ENCODE measurements at regions not wholly inside any gene's neighbourhood (a gene's known extent, or its start where the extent isn't known, plus 50 kb on each side); places are given as distances from the start of the nearest gene placed in this dataset.
A peak's percentile ranks its signal among the peaks of the same experiment; 100 is the strongest.

DNA sequence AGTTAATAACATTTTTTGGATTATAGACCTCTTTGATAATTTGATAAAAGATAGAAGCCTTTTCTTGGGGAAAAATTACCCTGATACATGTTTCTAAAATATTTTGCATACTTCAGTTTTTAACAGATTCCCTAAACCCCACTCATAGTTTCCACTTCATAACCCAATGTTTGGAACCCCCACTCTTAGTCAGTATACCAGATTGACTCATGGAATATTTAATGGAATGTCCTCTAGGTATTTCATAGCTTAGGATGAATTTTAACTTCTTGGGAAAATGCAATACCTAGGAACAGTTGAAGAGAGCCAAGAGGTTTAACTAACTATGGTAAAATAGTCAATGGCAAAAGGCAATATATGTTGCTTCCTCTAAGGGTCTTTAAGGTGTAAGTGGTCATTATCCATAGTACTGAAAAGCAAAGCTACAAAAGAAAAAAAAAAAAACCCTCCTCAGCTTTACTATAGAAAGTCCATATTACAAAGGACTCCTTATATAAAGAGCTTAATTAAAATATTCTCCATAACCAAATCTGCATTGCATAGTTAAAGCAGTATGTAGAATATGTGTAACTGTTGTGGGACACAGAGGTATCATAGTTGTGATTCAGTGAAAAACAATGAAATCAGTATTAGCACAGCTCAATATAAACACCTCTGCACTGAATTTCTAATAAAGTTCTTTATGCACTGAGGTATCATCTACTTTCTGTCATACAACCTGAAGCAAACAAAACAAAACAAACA lies 159.9 kb downstream of the PCDH7 start:
- Histone ChIP-seq H3K4me1 (ENCODE audit: insufficient read depth, low read length) (peaks cover 9% of the 10 kb centered on the region), H3K27ac (ENCODE audit: low read depth, low read length) (no peak overlapping the region), H3K27me3 (ENCODE audit: control insufficient read depth in 1 of 2, insufficient read depth in 2 of 2, low read length in 2 of 2) (no peaks in the 10 kb centered on the region), H3K9ac (ENCODE audit: low read length) (no peak overlapping the region), H3K4me3 (ENCODE audit: low read depth in 1 of 2, low read length in 2 of 2) (no peak overlapping the region), H3K36me3 (ENCODE audit: insufficient read depth, low read length) (no peaks in the 10 kb centered on the region), H3K9me3 (ENCODE audit: low read length) (no peaks in the 10 kb centered on the region)

DNA sequence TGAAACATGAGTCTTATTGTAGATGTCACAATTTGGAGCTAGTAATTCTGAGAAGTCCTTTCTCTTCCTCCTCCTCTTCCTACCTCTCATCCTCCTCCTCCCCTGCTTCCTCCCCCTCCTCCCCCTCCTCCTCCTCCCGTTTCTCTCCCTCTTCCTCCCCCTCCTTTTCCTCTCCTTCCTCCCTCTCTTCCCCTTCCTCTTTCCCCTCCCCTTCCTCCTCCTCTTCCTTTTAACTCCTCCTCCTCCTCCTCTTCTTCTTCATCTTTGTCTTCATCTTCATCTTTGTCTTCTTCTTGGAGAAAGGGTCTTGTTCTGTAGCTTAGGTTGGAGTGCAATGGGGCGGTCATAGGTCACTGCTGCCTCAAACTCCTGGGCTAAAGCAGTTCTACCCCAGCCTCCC lies 161.8 kb downstream of the PCDH7 start:
- H3K27ac ChIP-seq (ENCODE audit: low read depth, low read length): no peak overlapping the region
- no peak overlapping the region for H3K4me3 ChIP-seq (ENCODE audit: low read depth in 1 of 2, low read length in 2 of 2)
- no peaks in the 10 kb centered on the region for H3K27me3 ChIP-seq (ENCODE audit: control insufficient read depth in 1 of 2, insufficient read depth in 2 of 2, low read length in 2 of 2)
- no peaks in the 10 kb centered on the region for H3K4me1 ChIP-seq (ENCODE audit: insufficient read depth, low read length)
- no peak overlapping the region for H3K9ac ChIP-seq (ENCODE audit: low read length)
- no peaks in the 10 kb centered on the region for H3K36me3 ChIP-seq (ENCODE audit: insufficient read depth, low read length)
- no peaks in the 10 kb centered on the region for H3K9me3 ChIP-seq (ENCODE audit: low read length)

DNA sequence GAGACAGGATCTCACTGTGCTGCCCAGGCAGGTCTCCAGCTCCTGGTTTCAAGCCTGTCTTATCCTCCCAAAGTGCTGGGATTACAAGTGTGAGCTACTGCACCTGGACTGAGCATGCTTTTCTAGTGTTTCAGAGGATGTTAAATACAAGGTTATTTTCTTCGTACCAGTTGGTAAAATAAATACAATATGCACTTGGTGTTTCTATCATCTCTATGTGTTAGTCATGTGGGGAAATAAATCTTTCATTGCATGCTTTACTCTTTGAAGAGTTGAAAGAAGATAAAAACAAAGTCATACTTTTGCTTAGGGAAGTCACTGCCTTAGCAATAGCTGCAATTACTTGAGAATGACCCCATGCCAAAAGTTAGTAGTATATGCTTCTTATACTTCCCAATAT lies 162.3 kb downstream of the PCDH7 start:
- H3K4me3 ChIP-seq (ENCODE audit: low read depth in 1 of 2, low read length in 2 of 2): no peak overlapping the region
- H3K9ac ChIP-seq (ENCODE audit: low read length): no peak overlapping the region
- H3K4me1 ChIP-seq (ENCODE audit: insufficient read depth, low read length): no peaks in the 10 kb centered on the region
- no peaks in the 10 kb centered on the region for H3K9me3 ChIP-seq (ENCODE audit: low read length)
- H3K36me3 ChIP-seq (ENCODE audit: insufficient read depth, low read length): no peaks in the 10 kb centered on the region
- no peak overlapping the region for H3K27ac ChIP-seq (ENCODE audit: low read depth, low read length)
- no peaks in the 10 kb centered on the region for H3K27me3 ChIP-seq (ENCODE audit: control insufficient read depth in 1 of 2, insufficient read depth in 2 of 2, low read length in 2 of 2)

DNA sequence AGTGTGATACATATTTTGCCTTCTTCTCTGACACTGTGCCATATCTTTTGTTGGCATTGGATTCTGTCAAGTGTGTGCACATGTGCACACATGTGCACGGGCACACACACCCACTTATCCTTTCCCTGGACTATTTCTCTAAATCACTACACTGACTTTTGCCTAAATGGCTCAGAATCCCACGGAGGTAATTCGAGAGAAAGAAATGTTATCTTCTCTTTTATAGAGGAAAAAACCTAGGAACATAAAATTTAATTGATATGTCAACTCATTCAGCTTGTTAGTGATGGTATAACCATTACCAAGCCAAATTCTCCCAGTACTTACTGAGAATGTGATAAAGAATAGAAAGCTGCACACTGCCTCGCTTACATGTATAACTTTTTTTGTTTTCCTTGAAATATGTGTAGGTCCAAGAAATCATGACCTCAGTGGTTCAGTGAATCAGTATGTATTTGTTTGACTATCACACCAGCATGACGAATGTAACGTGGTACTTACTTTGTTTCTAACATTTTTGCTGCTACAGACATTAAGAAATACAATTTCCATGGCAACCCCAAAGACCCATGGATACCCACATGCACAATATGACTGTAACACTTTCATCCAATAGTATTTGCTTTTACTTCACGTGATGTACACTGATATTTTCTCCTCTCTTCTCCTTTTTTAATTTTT lies 163.0 kb downstream of the PCDH7 start:
- H3K9me3 ChIP-seq (ENCODE audit: low read length): no peaks in the 10 kb centered on the region
- H3K36me3 ChIP-seq (ENCODE audit: insufficient read depth, low read length): no peaks in the 10 kb centered on the region
- H3K4me1 ChIP-seq (ENCODE audit: insufficient read depth, low read length): no peaks in the 10 kb centered on the region
- H3K27ac ChIP-seq (ENCODE audit: low read depth, low read length): no peak overlapping the region
- H3K27me3 ChIP-seq (ENCODE audit: control insufficient read depth in 1 of 2, insufficient read depth in 2 of 2, low read length in 2 of 2): no peaks in the 10 kb centered on the region
- no peak overlapping the region for H3K9ac ChIP-seq (ENCODE audit: low read length)
- H3K4me3 ChIP-seq (ENCODE audit: low read depth in 1 of 2, low read length in 2 of 2): no peak overlapping the region

DNA sequence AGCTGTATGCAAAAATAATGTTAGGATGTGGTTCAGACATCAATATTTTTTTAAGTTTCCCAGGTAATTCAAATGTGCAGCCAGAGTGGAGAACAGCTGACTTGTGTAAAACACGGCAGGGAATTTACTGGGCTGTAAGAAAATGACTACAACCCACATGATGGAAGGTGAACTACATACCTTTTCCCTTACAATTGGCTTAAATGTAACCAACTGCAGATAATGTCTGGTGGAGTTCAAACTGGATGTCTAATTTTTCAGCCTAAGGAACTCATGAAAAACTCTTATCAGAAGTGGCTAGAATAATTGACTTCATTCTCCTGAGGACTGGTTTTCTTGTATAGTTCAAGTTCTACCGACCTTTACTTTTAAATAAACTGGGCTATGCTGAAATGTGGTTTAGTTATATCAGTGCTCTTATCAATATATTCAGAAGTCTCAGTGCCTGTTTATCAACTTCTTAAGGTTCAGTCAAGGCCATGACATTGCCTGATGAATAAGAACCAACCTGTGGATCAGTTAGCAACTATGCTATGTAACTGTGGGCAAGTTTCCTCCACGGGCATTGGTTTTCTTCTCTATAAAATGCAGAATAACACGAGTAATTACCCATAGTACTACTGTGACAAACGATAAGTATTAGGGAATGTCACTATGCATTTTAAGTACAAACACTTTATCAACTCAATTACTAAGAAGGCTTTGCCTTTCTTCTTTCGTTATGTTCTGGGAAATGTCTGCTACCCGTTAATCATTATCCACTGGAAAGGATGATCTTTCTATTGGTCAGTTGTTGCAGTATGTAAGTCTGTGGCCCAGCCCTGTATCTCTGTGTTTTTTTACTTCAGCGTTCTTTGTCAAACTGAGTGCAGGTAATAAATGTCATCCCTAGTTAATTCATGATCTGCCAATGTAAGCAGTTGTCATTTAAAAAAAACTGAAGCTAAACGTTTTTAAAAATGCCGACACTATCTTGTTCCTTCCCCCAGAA lies 181.6 kb downstream of the PCDH7 start:
- peaks cover 16% of the 10 kb centered on the region for H3K4me1 ChIP-seq (ENCODE audit: insufficient read depth, low read length)
- no peaks in the 10 kb centered on the region for H3K27me3 ChIP-seq (ENCODE audit: control insufficient read depth in 1 of 2, insufficient read depth in 2 of 2, low read length in 2 of 2)
- H3K27ac ChIP-seq (ENCODE audit: low read depth, low read length): no peak overlapping the region
- no peaks in the 10 kb centered on the region for H3K36me3 ChIP-seq (ENCODE audit: insufficient read depth, low read length)
- no peaks in the 10 kb centered on the region for H3K9me3 ChIP-seq (ENCODE audit: low read length)
- peak overlapping the region in 1 of 2 donors; percentile 25 for H3K4me3 ChIP-seq (ENCODE audit: low read depth in 1 of 2, low read length in 2 of 2)
- no peak overlapping the region for H3K9ac ChIP-seq (ENCODE audit: low read length)

DNA sequence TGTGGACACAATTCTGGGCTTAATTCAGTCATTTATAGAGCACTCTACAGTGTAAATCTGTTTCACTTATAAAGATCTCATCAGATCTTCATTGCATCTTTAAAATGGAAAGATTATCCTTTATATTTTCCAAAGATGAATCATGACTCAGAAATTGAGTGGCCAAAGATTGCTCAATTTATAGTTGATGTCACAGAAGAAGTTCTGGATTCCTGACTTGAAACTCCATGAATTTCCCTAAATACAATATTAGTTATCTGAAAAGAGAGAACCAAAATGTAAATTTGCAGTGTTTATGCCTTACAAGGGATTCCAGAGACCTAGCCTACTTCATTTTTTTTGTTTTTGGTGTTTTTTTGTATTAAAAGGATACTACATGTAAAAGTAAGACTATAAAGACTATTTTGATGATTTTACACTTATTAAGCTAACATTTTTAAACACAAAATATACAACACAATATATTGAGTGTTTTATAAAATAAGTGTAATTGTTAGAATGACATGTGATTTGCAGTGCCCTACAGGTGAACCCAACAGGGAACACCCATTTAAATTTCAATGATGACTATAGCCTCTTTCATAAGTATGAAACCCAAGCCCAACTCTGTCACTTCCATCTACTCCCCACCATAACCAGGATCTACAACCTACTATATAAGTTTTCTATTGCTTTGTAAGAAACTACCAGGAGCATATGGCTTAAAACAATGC lies 183.5 kb downstream of the PCDH7 start:
- no peaks in the 10 kb centered on the region for H3K9me3 ChIP-seq (ENCODE audit: low read length)
- no peak overlapping the region for H3K4me3 ChIP-seq (ENCODE audit: low read depth in 1 of 2, low read length in 2 of 2)
- peaks cover 16% of the 10 kb centered on the region for H3K4me1 ChIP-seq (ENCODE audit: insufficient read depth, low read length)
- H3K36me3 ChIP-seq (ENCODE audit: insufficient read depth, low read length): no peaks in the 10 kb centered on the region
- no peak overlapping the region for H3K9ac ChIP-seq (ENCODE audit: low read length)
- H3K27ac ChIP-seq (ENCODE audit: low read depth, low read length): no peak overlapping the region
- no peaks in the 10 kb centered on the region for H3K27me3 ChIP-seq (ENCODE audit: control insufficient read depth in 1 of 2, insufficient read depth in 2 of 2, low read length in 2 of 2)

DNA sequence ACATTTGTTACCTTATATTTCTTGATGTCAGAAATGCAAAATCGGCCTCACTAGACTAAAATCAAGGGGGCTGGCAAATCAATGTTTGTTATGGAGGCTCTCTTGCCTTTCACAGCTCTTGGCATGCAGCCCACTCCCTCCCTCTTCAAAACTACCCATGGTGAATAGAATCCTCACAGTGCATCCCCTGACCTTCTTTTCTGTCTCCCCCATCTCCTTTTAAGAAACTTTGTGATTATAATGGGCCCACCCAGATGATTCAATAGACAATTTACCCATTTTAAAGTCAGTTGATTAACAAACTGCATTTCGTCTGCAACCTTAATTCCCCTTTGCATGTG lies 184.0 kb downstream of the PCDH7 start:
- no peaks in the 10 kb centered on the region for H3K9me3 ChIP-seq (ENCODE audit: low read length)
- H3K4me1 ChIP-seq (ENCODE audit: insufficient read depth, low read length): peaks cover 16% of the 10 kb centered on the region
- no peak overlapping the region for H3K4me3 ChIP-seq (ENCODE audit: low read depth in 1 of 2, low read length in 2 of 2)
- H3K9ac ChIP-seq (ENCODE audit: low read length): no peak overlapping the region
- H3K27ac ChIP-seq (ENCODE audit: low read depth, low read length): no peak overlapping the region
- H3K36me3 ChIP-seq (ENCODE audit: insufficient read depth, low read length): no peaks in the 10 kb centered on the region
- no peaks in the 10 kb centered on the region for H3K27me3 ChIP-seq (ENCODE audit: control insufficient read depth in 1 of 2, insufficient read depth in 2 of 2, low read length in 2 of 2)

DNA sequence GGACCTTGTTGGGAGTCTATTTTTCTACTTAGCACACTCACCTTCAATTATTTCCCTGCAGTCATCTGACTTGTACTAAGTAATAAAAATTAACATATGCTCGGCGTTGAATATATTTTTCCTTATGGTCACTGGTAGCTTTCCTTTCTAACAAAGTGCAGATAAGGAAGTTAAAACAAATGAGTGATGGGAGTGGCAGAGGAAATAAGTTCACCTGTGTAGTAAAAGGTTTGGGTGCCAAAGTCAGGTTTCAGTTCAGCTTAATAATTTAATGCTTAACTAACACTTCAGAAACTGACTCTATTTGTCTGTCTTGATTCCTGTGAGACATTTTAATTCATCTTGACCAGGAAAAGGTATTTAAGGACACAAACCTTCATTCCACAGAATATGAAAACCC lies 184.4 kb downstream of the PCDH7 start:
- no peaks in the 10 kb centered on the region for H3K36me3 ChIP-seq (ENCODE audit: insufficient read depth, low read length)
- H3K9me3 ChIP-seq (ENCODE audit: low read length): no peaks in the 10 kb centered on the region
- H3K9ac ChIP-seq (ENCODE audit: low read length): no peak overlapping the region
- H3K4me1 ChIP-seq (ENCODE audit: insufficient read depth, low read length): peaks cover 16% of the 10 kb centered on the region
- no peak overlapping the region for H3K4me3 ChIP-seq (ENCODE audit: low read depth in 1 of 2, low read length in 2 of 2)
- no peak overlapping the region for H3K27ac ChIP-seq (ENCODE audit: low read depth, low read length)
- H3K27me3 ChIP-seq (ENCODE audit: control insufficient read depth in 1 of 2, insufficient read depth in 2 of 2, low read length in 2 of 2): no peaks in the 10 kb centered on the region

DNA sequence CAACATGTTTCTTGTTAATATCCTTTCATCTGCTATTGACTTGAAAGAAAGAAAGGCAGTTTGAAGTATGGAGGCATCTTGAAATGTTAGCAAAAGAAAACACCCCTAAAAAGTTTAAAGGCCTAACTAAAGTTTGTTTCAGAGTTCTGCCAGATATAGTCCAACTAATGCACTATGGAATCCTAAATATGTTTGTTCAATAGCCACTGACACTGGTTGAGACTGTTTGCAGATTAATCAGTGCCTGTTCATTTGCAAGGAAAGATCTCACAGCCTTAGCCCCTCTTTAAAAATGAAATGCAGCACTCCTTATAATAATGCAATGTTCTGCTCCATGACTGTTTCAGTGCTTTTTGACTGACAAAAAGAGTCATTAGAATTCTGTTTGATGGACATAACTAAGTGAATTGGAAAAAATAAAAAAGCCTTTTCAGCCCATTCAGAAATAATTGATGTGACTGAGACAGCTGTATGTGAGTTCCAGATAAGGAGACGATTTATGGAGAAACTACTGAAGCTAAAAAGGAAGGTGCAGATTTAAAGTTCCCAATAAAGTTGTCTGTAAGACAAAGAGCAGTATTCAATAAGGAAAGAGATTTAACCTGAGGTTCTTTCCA lies 192.0 kb downstream of the PCDH7 start:
- no peaks in the 10 kb centered on the region for H3K36me3 ChIP-seq (ENCODE audit: insufficient read depth, low read length)
- H3K4me3 ChIP-seq (ENCODE audit: low read depth in 1 of 2, low read length in 2 of 2): no peak overlapping the region
- H3K9me3 ChIP-seq (ENCODE audit: low read length): no peaks in the 10 kb centered on the region
- H3K27me3 ChIP-seq (ENCODE audit: control insufficient read depth in 1 of 2, insufficient read depth in 2 of 2, low read length in 2 of 2): no peaks in the 10 kb centered on the region
- peaks cover 5% of the 10 kb centered on the region for H3K4me1 ChIP-seq (ENCODE audit: insufficient read depth, low read length)
- H3K27ac ChIP-seq (ENCODE audit: low read depth, low read length): no peak overlapping the region
- H3K9ac ChIP-seq (ENCODE audit: low read length): no peak overlapping the region

DNA sequence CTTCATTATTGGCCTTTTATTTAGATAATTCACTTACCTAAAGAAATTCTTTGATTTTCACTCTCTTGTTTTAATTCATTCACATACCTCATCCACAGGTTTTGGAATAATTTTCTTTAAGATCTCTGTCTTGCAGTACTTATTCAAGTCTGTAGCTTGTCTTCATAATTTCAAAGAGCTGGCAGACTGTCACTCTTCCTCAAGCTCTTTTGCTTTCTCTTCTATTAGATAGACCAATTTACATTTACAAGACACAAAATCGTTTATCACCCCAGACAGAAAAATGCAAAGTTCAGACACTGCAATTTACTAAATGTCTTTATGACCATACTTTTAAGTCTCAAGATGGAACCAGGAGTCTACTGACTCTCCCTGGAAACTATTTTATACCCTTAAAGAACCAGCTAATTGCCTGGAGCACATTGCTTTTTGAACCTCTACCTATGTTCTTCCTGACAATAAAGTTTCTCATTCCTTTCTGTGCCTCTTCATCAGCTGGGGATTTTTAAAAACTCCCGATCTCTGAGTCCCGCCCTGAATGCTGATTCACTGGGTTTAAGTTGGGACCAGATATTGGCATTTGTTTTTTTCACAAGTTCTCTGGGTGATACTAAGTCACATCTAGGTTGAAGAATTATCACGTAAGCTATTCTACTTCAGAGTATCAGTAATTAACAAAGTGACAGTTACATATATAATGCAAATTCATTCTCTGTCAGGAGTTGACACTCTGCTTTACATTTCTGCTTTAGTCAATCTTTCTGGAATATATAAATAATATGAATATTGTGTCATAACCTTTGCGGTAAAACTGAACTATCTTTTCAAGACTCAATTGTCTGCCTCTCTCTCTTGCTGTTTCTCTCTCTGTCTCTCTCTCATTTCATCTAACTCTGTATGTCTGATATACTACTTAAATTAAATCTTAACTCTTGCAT lies 196.4 kb downstream of the PCDH7 start:
- Histone ChIP-seq H3K4me1 (ENCODE audit: insufficient read depth, low read length) (peaks cover 5% of the 10 kb centered on the region), H3K36me3 (ENCODE audit: insufficient read depth, low read length) (peaks cover 12% of the 10 kb centered on the region), H3K27me3 (ENCODE audit: control insufficient read depth in 1 of 2, insufficient read depth in 2 of 2, low read length in 2 of 2) (no peaks in the 10 kb centered on the region), H3K4me3 (ENCODE audit: low read depth in 1 of 2, low read length in 2 of 2) (no peak overlapping the region), H3K9ac (ENCODE audit: low read length) (no peak overlapping the region), H3K9me3 (ENCODE audit: low read length) (no peaks in the 10 kb centered on the region), H3K27ac (ENCODE audit: low read depth, low read length) (no peak overlapping the region)
